ENCODE measurements at regions not wholly inside any gene's neighbourhood (a gene's known extent, or its start where the extent isn't known, plus 50 kb on each side); places are given as distances from the start of the nearest gene placed in this dataset.

GRCh38 chr10:120286280-120286679 lies 170.7 kb upstream of the PLPP4 start:
- Histone ChIP-seq H3K36me3 (no peaks in the 10 kb centered on the region), H3K4me3 (replicated peaks in 1 of 3) (no peak overlapping the region), H3K4me1 (no peaks in the 10 kb centered on the region), H3K9me3 (no peaks in the 10 kb centered on the region), H3K27me3 (no peaks in the 10 kb centered on the region), H3K27ac (no peak overlapping the region)
- TF ChIP-seq POLR2A (IDR thresholded peaks at IDR 0.05) (no peak), CTCF (IDR thresholded peaks at IDR 0.05) (no peak)
- no peak for DNase-seq
- 77 to 89% methylated on average over 3 of the region's 3 CpGs for WGBS, 2 donors
- intact Hi-C loops (cut with DNase I): no loop called here

GRCh38 chr10:120300513-120300912 lies 156.5 kb upstream of the PLPP4 start:
- TF ChIP-seq CTCF (IDR thresholded peaks at IDR 0.05) (no peak), POLR2A (IDR thresholded peaks at IDR 0.05) (no peak)
- intact Hi-C loops (cut with DNase I): no loop called here
- WGBS, 2 donors: 73 to 88% methylated on average over 5 of the region's 5 CpGs

GRCh38 chr10:120308589-120308988 lies 148.4 kb upstream of the PLPP4 start:
- H3K4me3 ChIP-seq (replicated peaks in 1 of 3): no peak overlapping the region
- no peak for DNase-seq
- no peaks in the 10 kb centered on the region for H3K27me3 ChIP-seq
- no peak overlapping the region for H3K27ac ChIP-seq
- intact Hi-C loops (cut with DNase I): no loop called here
- H3K4me1 ChIP-seq: no peaks in the 10 kb centered on the region
- TF ChIP-seq CTCF (IDR thresholded peaks at IDR 0.05): no peak
- no peak for TF ChIP-seq POLR2A (IDR thresholded peaks at IDR 0.05)
- no peaks in the 10 kb centered on the region for H3K36me3 ChIP-seq
- WGBS, 2 donors: 57 to 80% methylated on average over 3 of the region's 3 CpGs
- H3K9me3 ChIP-seq: no peaks in the 10 kb centered on the region

More at GRCh38 chr10:120300513-120300912, 156.5 kb upstream of the PLPP4 start:
- Histone ChIP-seq H3K4me3 (replicated peaks in 1 of 3) (no peak overlapping the region), H3K27ac (no peak overlapping the region), H3K4me1 (no peaks in the 10 kb centered on the region), H3K27me3 (no peaks in the 10 kb centered on the region), H3K9me3 (no peaks in the 10 kb centered on the region), H3K36me3 (no peaks in the 10 kb centered on the region)
- no peak for DNase-seq

- TF ChIP-seq POLR2A (IDR thresholded peaks at IDR 0.05): no peak
- H3K27ac ChIP-seq: no peak overlapping the region
- H3K9me3 ChIP-seq: no peaks in the 10 kb centered on the region
- no peaks in the 10 kb centered on the region for H3K27me3 ChIP-seq
- WGBS, 2 donors: 90% methylated on average over 2 of the region's 2 CpGs
- no peaks in the 10 kb centered on the region for H3K36me3 ChIP-seq
- no peak overlapping the region for H3K4me3 ChIP-seq (replicated peaks in 1 of 3)
- DNase-seq: no peak
- intact Hi-C loops (cut with DNase I): no loop called here
- H3K4me1 ChIP-seq: no peaks in the 10 kb centered on the region
These were observed 143.3 kb upstream of the PLPP4 start for GRCh38 chr10:120313715-120314114.

GRCh38 chr10:120314442-120314841 lies 142.6 kb upstream of the PLPP4 start:
- Histone ChIP-seq H3K4me1 (no peaks in the 10 kb centered on the region), H3K27ac (no peak overlapping the region), H3K9me3 (no peaks in the 10 kb centered on the region), H3K27me3 (no peaks in the 10 kb centered on the region), H3K4me3 (replicated peaks in 1 of 3) (no peak overlapping the region), H3K36me3 (no peaks in the 10 kb centered on the region)
- DNase-seq: no peak
- intact Hi-C loops (cut with DNase I): no loop called here
- TF ChIP-seq CTCF (IDR thresholded peaks at IDR 0.05) (no peak), POLR2A (IDR thresholded peaks at IDR 0.05) (no peak)
- 59 to 88% methylated on average over 1 of the region's 1 CpG for WGBS, 2 donors

GRCh38 chr10:120318862-120319261 lies 138.2 kb upstream of the PLPP4 start:
- no peaks in the 10 kb centered on the region for H3K9me3 ChIP-seq
- H3K4me3 ChIP-seq (replicated peaks in 1 of 3): no peak overlapping the region
- no peak overlapping the region for H3K27ac ChIP-seq
- H3K27me3 ChIP-seq: no peaks in the 10 kb centered on the region
- no peak for TF ChIP-seq CTCF (IDR thresholded peaks at IDR 0.05)
- no peak for TF ChIP-seq POLR2A (IDR thresholded peaks at IDR 0.05)
- H3K36me3 ChIP-seq: no peaks in the 10 kb centered on the region
- no peaks in the 10 kb centered on the region for H3K4me1 ChIP-seq
- intact Hi-C loops (cut with DNase I): no loop called here
- 89 to 91% methylated on average over 3 of the region's 3 CpGs for WGBS, 2 donors
- no peak for DNase-seq

Measured in thyroid gland (tissue), 4 donors.